ENCODE measurements at regions not wholly inside any gene's neighbourhood (a gene's known extent, or its start where the extent isn't known, plus 50 kb on each side); places are given as distances from the start of the nearest gene placed in this dataset.

DNA sequence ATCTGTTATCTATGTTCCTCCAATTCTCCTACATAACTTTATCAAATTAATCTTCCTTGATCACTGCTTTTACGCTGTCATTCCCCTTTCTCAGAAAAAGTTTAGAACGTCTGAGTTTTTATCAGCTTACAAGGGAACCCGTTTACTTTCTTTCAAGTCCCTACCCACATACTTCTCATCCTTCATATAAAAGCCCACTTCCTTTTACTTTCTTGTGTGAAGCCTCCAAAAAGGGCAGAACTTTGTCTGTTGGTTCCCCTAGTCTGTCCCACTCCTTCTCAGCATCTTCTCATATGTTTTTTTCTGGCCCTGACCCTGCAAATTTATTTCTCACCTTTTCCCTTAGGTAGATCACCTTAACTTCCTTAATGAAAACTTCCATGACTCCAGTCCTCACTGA lies 106.1 kb downstream of the TFAP2B start (continued):
- TF ChIP-seq HIC1 (tag by site-specific recombination; IDR thresholded peaks at IDR 0.05) (no peak), ZNF223 (tag by site-specific recombination; IDR thresholded peaks at IDR 0.05) (no peak), MEIS1 (CRISPR knock-in tag; IDR thresholded peaks at IDR 0.05; ENCODE audit: borderline replicate concordance) (no peak), ZBTB21 (tag by site-specific recombination; IDR thresholded peaks at IDR 0.05) (no peak)
- TF ChIP-seq, protein P1, sequence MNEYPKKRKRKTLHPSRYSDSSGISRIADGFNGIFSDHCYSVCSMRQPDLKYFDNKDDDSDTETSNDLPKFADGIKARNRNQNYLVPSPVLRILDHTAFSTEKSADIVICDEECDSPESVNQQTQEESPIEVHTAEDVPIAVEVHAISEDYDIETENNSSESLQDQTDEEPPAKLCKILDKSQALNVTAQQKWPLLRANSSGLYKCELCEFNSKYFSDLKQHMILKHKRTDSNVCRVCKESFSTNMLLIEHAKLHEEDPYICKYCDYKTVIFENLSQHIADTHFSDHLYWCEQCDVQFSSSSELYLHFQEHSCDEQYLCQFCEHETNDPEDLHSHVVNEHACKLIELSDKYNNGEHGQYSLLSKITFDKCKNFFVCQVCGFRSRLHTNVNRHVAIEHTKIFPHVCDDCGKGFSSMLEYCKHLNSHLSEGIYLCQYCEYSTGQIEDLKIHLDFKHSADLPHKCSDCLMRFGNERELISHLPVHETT (tag by site-specific recombination; IDR thresholded peaks at IDR 0.05), result no peak

DNA sequence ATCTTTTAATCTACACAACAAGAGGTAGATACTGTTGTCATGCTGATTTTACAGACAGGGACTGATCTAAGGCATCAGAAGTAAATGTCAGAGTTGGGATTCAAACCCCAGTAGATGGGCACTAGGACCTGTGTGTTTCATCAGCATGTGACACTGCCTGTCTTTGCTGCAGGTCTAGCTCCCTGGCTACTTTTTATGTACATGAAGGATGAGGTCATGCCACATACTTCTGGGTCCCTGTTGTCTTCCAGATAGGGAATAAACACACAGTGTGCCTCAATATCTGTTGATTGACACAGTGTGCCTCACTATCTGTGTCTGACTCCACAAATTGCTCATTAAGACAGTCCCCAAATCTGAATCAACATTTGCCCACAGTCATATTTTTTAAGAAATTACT lies 106.9 kb downstream of the TFAP2B start:
- ChIA-PET CTCF (no interaction called here), POLR2A (no interaction called here)
- no peaks in the 10 kb centered on the region for H3K4me1 ChIP-seq (ENCODE audit: control insufficient read depth, insufficient read depth, low read length)
- no peaks in the 10 kb centered on the region for H3K9me3 ChIP-seq (ENCODE audit: control insufficient read depth, insufficient read depth, low read depth, low read length)
- H3K27ac ChIP-seq (ENCODE audit: extremely low read depth, low read depth, low read length), result no peak overlapping the region
- no peak overlapping the region for H3K4me3 ChIP-seq (ENCODE audit: low read depth, low read length)
- H3K36me3 ChIP-seq (ENCODE audit: control insufficient read depth in 2 of 2, insufficient read depth in 1 of 2, low read length in 2 of 2), result no peaks in the 10 kb centered on the region
- TF ChIP-seq ZNF792 (tag by site-specific recombination; IDR thresholded peaks at IDR 0.05) (no peak), ZIC2 (tag by site-specific recombination; IDR thresholded peaks at IDR 0.05) (no peak), ZNF266 (tag by site-specific recombination; IDR thresholded peaks at IDR 0.05; ENCODE audit: low read depth) (no peak), ZNF707 (tag by site-specific recombination; IDR thresholded peaks at IDR 0.05) (no peak), IKZF3 (tag by site-specific recombination; IDR thresholded peaks at IDR 0.05) (no peak), ZNF585B (tag by site-specific recombination; IDR thresholded peaks at IDR 0.05) (no peak), ZBTB7A (tag by site-specific recombination; IDR thresholded peaks at IDR 0.05; ENCODE audit: low read depth) (no peak), ZNF776 (tag by site-specific recombination; IDR thresholded peaks at IDR 0.05; ENCODE audit: borderline replicate concordance) (no peak), TCF7L2 (IDR thresholded peaks at IDR 0.05; ENCODE audit: borderline replicate concordance, low read depth, low read length) (no peak), ZNF449 (tag by site-specific recombination; IDR thresholded peaks at IDR 0.05) (no peak), ZNF518A (tag by site-specific recombination; conservative IDR thresholded peaks at IDR 0.05; ENCODE audit: low read depth) (no peak)
- TF ChIP-seq, protein P1 (tag by site-specific recombination; IDR thresholded peaks at IDR 0.05), result no peak
- TF ChIP-seq, protein P2, sequence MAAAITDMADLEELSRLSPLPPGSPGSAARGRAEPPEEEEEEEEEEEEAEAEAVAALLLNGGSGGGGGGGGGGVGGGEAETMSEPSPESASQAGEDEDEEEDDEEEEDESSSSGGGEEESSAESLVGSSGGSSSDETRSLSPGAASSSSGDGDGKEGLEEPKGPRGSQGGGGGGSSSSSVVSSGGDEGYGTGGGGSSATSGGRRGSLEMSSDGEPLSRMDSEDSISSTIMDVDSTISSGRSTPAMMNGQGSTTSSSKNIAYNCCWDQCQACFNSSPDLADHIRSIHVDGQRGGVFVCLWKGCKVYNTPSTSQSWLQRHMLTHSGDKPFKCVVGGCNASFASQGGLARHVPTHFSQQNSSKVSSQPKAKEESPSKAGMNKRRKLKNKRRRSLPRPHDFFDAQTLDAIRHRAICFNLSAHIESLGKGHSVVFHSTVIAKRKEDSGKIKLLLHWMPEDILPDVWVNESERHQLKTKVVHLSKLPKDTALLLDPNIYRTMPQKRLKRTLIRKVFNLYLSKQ (tag by site-specific recombination; IDR thresholded peaks at IDR 0.05; ENCODE audit: borderline replicate concordance), result no peak

All from HEK293 (cell line).